ENCODE measurements at regions not wholly inside any gene's neighbourhood (a gene's known extent, or its start where the extent isn't known, plus 50 kb on each side); places are given as distances from the start of the nearest gene placed in this dataset.

GRCh38 chr5:72018143-72018803, 89.0 kb upstream of the MAP1B start:
- no peaks in the 10 kb centered on the region for H3K36me3 Mint-ChIP-seq
- H3K9me3 Mint-ChIP-seq (ENCODE audit: low read depth): no peaks in the 10 kb centered on the region
- peaks cover 12% of the 10 kb centered on the region for H3K27me3 Mint-ChIP-seq
- H3K4me3 Mint-ChIP-seq: no peak overlapping the region
- H3K4me1 Mint-ChIP-seq (ENCODE audit: low read depth): no peaks in the 10 kb centered on the region
- H3K27ac Mint-ChIP-seq: no peak overlapping the region

DNA sequence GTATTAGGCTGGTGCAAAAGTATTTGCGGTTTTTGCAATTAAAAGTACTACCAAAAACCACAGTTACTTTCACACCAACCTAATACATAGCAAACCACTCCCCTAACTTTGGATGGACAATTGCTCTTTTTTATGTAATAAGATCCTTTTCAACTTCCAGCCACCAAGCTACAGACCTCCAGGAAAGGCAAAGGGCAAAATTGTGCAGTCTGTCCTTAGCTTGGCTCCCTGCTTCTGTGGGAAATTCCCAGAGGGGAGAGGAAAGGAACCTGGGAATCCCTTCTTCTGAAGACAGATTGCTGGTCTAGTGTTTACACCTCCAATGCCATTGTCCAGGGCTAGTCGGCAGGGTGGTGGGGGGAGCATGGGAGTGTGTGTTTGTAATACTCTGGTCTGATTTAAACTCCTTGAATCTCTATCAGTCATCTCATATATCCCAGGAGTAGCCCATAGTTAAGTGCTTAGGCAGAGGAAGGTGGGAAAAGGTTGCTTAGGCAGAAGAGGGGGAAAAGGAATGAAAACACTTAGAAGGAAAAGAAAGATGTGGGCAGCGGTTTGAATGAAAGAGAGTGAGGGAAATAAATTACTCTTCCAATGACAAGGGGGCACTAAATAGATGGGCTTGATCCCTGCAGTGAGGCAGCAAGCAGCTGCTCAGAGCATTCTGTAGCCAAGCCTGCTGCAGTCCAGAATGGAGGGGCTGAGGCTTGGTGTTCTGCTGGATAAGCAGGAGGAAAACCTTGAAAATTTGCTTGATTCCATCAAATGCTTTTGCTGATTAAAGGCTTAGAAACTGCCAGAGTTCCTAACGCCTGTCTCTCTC, 86.9 kb upstream of the MAP1B start:
- Mint-ChIP-seq H3K4me1 (ENCODE audit: low read depth) (no peaks in the 10 kb centered on the region), H3K27ac (no peak overlapping the region), H3K27me3 (peaks cover 9% of the 10 kb centered on the region), H3K9me3 (ENCODE audit: low read depth) (peaks cover 4% of the 10 kb centered on the region), H3K36me3 (no peaks in the 10 kb centered on the region), H3K4me3 (no peak overlapping the region)

- peaks cover 7% of the 10 kb centered on the region for H3K27me3 Mint-ChIP-seq
- no peak overlapping the region for H3K4me3 Mint-ChIP-seq
- no peaks in the 10 kb centered on the region for H3K4me1 Mint-ChIP-seq (ENCODE audit: low read depth)
- no peaks in the 10 kb centered on the region for H3K36me3 Mint-ChIP-seq
- peaks cover 4% of the 10 kb centered on the region for H3K9me3 Mint-ChIP-seq (ENCODE audit: low read depth)
- no peak overlapping the region for H3K27ac Mint-ChIP-seq
Observed at GRCh38 chr5:72021651-72022357, 85.5 kb upstream of the MAP1B start.

DNA sequence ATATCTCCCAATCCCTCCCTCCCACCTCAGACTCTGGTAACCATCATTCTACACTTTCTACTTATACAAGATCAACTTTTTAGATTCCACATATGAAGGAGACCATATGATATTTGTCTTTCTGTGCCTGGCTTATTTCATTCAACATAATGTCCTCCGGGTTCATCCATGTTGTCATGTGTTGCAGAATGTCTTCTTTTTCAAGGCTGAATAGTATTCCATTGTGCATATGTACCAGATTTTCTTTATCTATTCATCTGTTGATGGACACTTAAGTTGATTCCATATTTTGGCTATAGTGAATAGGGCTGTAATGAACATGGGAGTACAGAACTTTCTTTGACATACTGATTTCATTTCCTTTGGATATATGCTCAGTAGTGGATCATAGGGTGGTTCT, 78.9 kb upstream of the MAP1B start:
- Mint-ChIP-seq H3K36me3 (no peaks in the 10 kb centered on the region), H3K4me1 (ENCODE audit: low read depth) (no peaks in the 10 kb centered on the region), H3K9me3 (ENCODE audit: low read depth) (peaks cover 4% of the 10 kb centered on the region), H3K4me3 (no peak overlapping the region), H3K27ac (no peak overlapping the region), H3K27me3 (peaks cover 9% of the 10 kb centered on the region)

DNA sequence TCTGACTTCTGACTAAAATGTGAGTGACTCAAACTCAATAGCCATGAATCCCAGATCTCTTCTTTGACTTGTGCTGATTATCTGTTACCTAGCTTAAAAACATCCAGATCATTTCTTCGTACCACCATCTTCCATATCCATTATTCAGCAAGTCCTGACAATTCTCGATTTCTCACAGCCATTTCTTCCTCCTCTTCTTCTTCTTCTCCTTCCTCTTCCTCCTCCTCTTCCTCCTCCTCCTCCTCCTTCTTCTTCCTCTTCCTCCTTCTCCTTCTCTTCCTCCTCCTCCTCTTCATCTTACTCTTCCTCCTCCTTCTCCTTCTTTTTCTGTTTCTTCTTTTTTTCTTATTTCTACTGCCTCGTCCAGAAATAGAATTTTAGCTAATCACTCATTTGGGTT, 77.0 kb upstream of the MAP1B start:
- Mint-ChIP-seq H3K4me3 (no peak overlapping the region), H3K36me3 (no peaks in the 10 kb centered on the region), H3K9me3 (ENCODE audit: low read depth) (no peaks in the 10 kb centered on the region), H3K27ac (no peak overlapping the region), H3K4me1 (ENCODE audit: low read depth) (no peaks in the 10 kb centered on the region), H3K27me3 (peaks cover 9% of the 10 kb centered on the region)

DNA sequence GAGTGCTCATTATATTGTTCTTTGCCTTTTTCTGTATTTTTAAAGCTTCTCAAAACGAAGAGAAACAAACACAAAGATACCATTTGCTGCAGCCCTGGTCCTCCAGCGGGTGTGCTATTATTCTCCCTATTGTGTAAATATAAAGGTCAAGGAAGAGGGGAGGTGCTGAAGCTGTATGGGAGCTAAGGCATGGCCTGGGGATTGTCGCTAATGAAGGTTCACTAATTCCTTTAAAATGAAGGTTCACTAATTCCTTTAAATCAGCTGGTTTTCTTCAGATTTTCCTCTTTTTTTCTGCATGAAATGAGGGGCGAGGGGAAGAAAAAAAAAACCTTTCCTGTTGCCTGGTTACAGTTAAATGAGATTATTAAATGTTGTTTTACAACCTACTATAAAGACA, 74.5 kb upstream of the MAP1B start:
- no peaks in the 10 kb centered on the region for H3K9me3 Mint-ChIP-seq (ENCODE audit: low read depth)
- no peak overlapping the region for H3K4me3 Mint-ChIP-seq
- no peaks in the 10 kb centered on the region for H3K4me1 Mint-ChIP-seq (ENCODE audit: low read depth)
- peaks cover 10% of the 10 kb centered on the region for H3K27me3 Mint-ChIP-seq
- no peaks in the 10 kb centered on the region for H3K36me3 Mint-ChIP-seq
- no peak overlapping the region for H3K27ac Mint-ChIP-seq

- Mint-ChIP-seq H3K27me3 (peaks cover 16% of the 10 kb centered on the region), H3K9me3 (ENCODE audit: low read depth) (no peaks in the 10 kb centered on the region), H3K36me3 (no peaks in the 10 kb centered on the region), H3K27ac (no peak overlapping the region), H3K4me1 (ENCODE audit: low read depth) (no peaks in the 10 kb centered on the region), H3K4me3 (no peak overlapping the region)
Observed at GRCh38 chr5:72034770-72035169, 72.5 kb upstream of the MAP1B start.

- Mint-ChIP-seq H3K27ac (no peak overlapping the region), H3K27me3 (peaks cover 12% of the 10 kb centered on the region), H3K36me3 (no peaks in the 10 kb centered on the region), H3K4me3 (no peak overlapping the region), H3K9me3 (ENCODE audit: low read depth) (no peaks in the 10 kb centered on the region), H3K4me1 (ENCODE audit: low read depth) (no peaks in the 10 kb centered on the region)
Observed at GRCh38 chr5:72035831-72036230, 71.4 kb upstream of the MAP1B start.

DNA sequence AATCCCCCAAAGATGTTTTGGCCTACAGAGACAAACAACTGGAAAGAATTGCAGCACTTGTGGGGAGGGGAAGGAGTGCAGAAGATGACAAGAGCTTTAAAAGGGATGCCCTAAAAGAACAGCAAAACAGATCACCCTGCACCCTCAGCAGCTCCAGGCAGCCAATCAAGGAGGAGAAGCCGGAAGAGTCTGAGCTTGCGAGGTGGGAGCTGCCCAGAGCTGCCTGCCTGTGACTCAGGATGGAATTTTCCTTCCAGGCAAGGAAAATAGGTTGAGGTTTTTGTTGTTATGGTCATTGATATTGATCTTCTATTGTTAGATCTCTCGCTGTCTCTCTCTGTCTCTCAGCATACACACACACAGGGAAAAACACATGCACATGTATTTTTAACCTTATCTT, 70.3 kb upstream of the MAP1B start:
- Mint-ChIP-seq H3K4me3 (no peak overlapping the region), H3K27me3 (peaks cover 11% of the 10 kb centered on the region), H3K27ac (no peak overlapping the region), H3K4me1 (ENCODE audit: low read depth) (no peaks in the 10 kb centered on the region), H3K36me3 (no peaks in the 10 kb centered on the region), H3K9me3 (ENCODE audit: low read depth) (no peaks in the 10 kb centered on the region)

DNA sequence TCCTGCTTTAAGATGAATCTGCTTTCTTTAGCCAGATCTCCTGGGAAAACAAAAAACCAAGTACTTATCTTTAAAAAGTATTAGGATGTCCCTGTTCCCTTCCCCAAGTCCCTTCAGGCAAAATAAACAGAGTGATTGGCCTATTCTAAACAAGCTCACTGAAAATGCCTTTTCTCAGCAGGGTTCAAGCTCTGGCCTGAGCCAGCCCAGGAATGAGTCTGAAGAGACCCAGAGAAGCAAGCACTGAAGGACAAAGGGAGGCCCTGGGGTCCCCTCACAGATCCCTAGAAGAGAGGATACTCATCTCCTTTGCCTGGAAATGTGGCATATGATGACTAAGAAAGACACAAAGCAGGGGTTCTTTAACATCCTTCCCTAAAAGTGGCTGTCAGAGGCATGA, 66.8 kb upstream of the MAP1B start:
- Mint-ChIP-seq H3K4me3 (no peak overlapping the region), H3K27me3 (peaks cover 12% of the 10 kb centered on the region), H3K27ac (no peak overlapping the region), H3K36me3 (no peaks in the 10 kb centered on the region), H3K9me3 (ENCODE audit: low read depth) (no peaks in the 10 kb centered on the region), H3K4me1 (ENCODE audit: low read depth) (no peaks in the 10 kb centered on the region)

DNA sequence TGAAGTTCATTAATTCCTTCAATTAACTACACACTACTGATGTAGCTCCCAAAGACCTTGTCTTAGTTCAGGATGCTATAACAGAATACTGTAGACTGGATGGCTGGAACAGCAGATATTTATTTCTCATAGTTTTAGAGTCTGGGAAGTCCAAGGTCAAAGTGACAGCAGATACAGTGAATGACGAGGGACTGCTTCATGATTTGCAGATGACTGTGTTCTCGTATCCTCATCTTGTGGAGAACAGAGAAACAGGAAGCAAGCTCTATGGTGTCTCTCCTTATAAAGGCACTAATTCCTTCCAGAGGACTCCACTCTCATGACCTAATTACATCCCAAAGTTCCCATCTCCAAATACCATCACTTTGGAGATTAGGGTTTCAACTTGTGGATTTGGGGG, 65.6 kb upstream of the MAP1B start:
- no peak overlapping the region for H3K27ac Mint-ChIP-seq
- peaks cover 10% of the 10 kb centered on the region for H3K27me3 Mint-ChIP-seq
- H3K4me1 Mint-ChIP-seq (ENCODE audit: low read depth): no peaks in the 10 kb centered on the region
- no peaks in the 10 kb centered on the region for H3K36me3 Mint-ChIP-seq
- H3K4me3 Mint-ChIP-seq: no peak overlapping the region
- H3K9me3 Mint-ChIP-seq (ENCODE audit: low read depth): no peaks in the 10 kb centered on the region

GRCh38 chr5:72042097-72042496, 65.2 kb upstream of the MAP1B start:
- Mint-ChIP-seq H3K4me3 (no peak overlapping the region), H3K36me3 (no peaks in the 10 kb centered on the region), H3K27ac (no peak overlapping the region), H3K9me3 (ENCODE audit: low read depth) (peaks cover 1% of the 10 kb centered on the region), H3K4me1 (ENCODE audit: low read depth) (no peaks in the 10 kb centered on the region), H3K27me3 (peaks cover 10% of the 10 kb centered on the region)

DNA sequence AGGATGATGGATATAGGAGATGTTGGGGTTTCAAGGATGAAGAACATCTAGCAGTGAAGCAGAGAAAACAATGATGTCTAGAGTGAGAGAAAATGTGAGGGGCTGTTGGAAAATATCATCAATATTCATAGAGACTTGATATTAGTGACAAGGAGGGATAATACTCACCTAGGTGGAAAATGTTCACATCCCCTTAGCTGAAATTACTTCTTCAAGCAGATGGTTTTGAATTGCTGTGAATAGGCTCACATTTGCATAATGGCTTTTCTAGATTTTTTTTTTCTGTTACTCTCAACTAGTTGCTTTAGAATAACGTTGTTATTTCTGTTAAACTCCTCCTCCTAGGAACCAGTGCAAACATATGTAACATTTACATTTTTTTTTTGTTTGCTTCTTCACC, 61.6 kb upstream of the MAP1B start:
- Mint-ChIP-seq H3K27me3 (peaks cover 12% of the 10 kb centered on the region), H3K9me3 (ENCODE audit: low read depth) (peaks cover 8% of the 10 kb centered on the region), H3K4me1 (ENCODE audit: low read depth) (no peaks in the 10 kb centered on the region), H3K36me3 (no peaks in the 10 kb centered on the region), H3K4me3 (no peak overlapping the region), H3K27ac (no peak overlapping the region)

DNA sequence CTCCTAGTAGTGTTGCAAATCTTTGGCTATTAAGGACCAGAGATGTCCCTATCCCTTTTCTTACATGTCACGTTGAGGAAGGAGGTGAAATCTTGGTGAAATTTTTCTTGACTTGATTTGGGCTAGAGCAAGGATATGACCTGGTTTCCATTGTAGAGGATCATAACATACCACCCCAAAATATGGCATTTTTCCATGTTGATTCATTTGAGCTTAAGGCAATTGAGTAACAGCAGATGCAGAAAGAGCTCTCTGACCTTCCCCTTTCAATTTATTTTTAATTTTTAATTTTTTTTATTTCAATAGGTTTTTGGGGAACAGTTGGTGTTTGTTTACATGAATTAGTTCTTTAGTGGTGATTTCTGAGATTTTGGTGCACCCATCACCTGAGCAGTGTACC, 61.2 kb upstream of the MAP1B start:
- Mint-ChIP-seq H3K36me3 (no peaks in the 10 kb centered on the region), H3K27ac (no peak overlapping the region), H3K9me3 (ENCODE audit: low read depth) (peaks cover 8% of the 10 kb centered on the region), H3K27me3 (peaks cover 13% of the 10 kb centered on the region), H3K4me1 (ENCODE audit: low read depth) (no peaks in the 10 kb centered on the region), H3K4me3 (no peak overlapping the region)

DNA sequence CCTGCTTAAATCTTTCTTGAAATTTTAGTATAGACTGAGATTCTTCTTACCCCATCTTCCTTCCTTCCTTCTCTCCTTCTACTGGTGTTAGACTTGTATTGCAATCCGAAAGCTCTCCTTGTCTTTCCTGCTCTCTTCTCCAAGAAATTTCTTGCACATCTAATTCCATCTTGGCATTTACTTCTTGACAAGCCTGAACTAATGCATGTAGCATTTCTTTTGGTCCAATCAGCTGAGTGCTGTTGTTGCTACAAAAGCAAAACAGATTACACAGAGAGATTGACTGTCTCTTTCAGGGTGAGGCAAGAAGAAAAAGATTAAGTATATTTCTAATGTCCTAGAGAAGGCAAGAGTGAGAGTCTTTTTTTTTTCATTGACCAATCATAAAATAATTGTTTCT, 51.6 kb upstream of the MAP1B start:
- Mint-ChIP-seq H3K4me1 (ENCODE audit: low read depth) (no peaks in the 10 kb centered on the region), H3K27ac (no peak overlapping the region), H3K9me3 (ENCODE audit: low read depth) (no peaks in the 10 kb centered on the region), H3K4me3 (no peak overlapping the region), H3K27me3 (peaks cover 12% of the 10 kb centered on the region), H3K36me3 (no peaks in the 10 kb centered on the region)
